SK-N-MC (cell line): ENCODE measurements at regions not wholly inside any gene's neighbourhood (a gene's known extent, or its start where the extent isn't known, plus 50 kb on each side); places are given as distances from the start of the nearest gene placed in this dataset.

Experiments
- EZH2 ChIP-seq: fragments of 200-600 bp; sonication (generic); IDR thresholded peaks from one replicate; pipeline ENCODE4 v1.6.1; 2017; ENCODE audit warnings: antibody characterized with exemption
- POLR2AphosphoS5 ChIP-seq: IDR thresholded peaks from 2 replicates; pipeline ENCODE4 v1.6.1; 2012; ENCODE audit warnings: mild to moderate bottlenecking, low read depth, low read length, borderline replicate concordance

- TF ChIP-seq EZH2 = no peak
- TF ChIP-seq POLR2AphosphoS5 = no peak
Measured at GRCh38 chr2:228878138-228878537, 392.9 kb downstream of the PID1 start.
